NB4 (cell line): ENCODE measurements at regions not wholly inside any gene's neighbourhood (a gene's known extent, or its start where the extent isn't known, plus 50 kb on each side); places are given as distances from the start of the nearest gene placed in this dataset.

Source experiments
- DNase-seq: peaks from one replicate; pipeline ENCODE4 v3.0.0; 2010; ENCODE audit warnings: low read depth
- H3K4me3 ChIP-seq: one replicate; pipeline ENCODE4 v1.5.1; 2011; ENCODE audit warnings: mild to moderate bottlenecking, low read depth, low read length, moderate library complexity
- CTCF ChIP-seq: IDR thresholded peaks from one replicate; pipeline ENCODE4 v1.5.1; 2012; ENCODE audit warnings: low read depth, low read length
- MAX ChIP-seq: IDR thresholded peaks from 2 replicates; pipeline ENCODE4 v1.6.1; 2011; ENCODE audit warnings: low read depth, low read length
- MYC ChIP-seq: IDR thresholded peaks from 2 replicates; pipeline ENCODE4 v1.6.1; 2011; ENCODE audit warnings: low read depth, low read length
- POLR2A ChIP-seq: IDR thresholded peaks from 2 replicates; pipeline ENCODE4 v1.6.1; 2011; ENCODE audit warnings: mild to moderate bottlenecking; ENCODE audit not compliant: insufficient read length; ENCODE audit errors: extremely low read depth

- no peak for TF ChIP-seq POLR2A
- no peak for TF ChIP-seq MYC
- TF ChIP-seq CTCF = no peak
- TF ChIP-seq MAX = no peak
- no peak for DNase-seq
- H3K4me3 ChIP-seq = no peak overlapping the region
Measured at GRCh38 chr2:145138626-145139025, 618.7 kb upstream of the ZEB2 start.

GRCh38 chr2:145137901-145138300, 618.0 kb upstream of the ZEB2 start:
- TF ChIP-seq MYC = no peak
- no peak for TF ChIP-seq POLR2A
- TF ChIP-seq CTCF = no peak
- TF ChIP-seq MAX = no peak
- DNase-seq = no peak
- no peak overlapping the region for H3K4me3 ChIP-seq

- no peak overlapping the region for H3K4me3 ChIP-seq
- TF ChIP-seq MAX = no peak
- TF ChIP-seq MYC = no peak
- no peak for TF ChIP-seq POLR2A
- TF ChIP-seq CTCF = no peak
- no peak for DNase-seq
Measured at GRCh38 chr2:145137211-145137610, 617.3 kb upstream of the ZEB2 start.

- H3K4me3 ChIP-seq = no peak overlapping the region
- DNase-seq = no peak
- TF ChIP-seq MYC (no peak), CTCF (no peak), POLR2A (no peak), MAX (no peak)
Measured at GRCh38 chr2:145136702-145137101, 616.8 kb upstream of the ZEB2 start.

GRCh38 chr2:145126146-145126545, 606.2 kb upstream of the ZEB2 start:
- H3K4me3 ChIP-seq = no peak overlapping the region
- TF ChIP-seq CTCF = no peak
- TF ChIP-seq MYC = no peak
- TF ChIP-seq MAX = no peak
- TF ChIP-seq POLR2A = no peak
- DNase-seq = no peak

- no peak for DNase-seq
- no peak overlapping the region for H3K4me3 ChIP-seq
Measured at GRCh38 chr2:145124085-145124484, 604.2 kb upstream of the ZEB2 start.

More at GRCh38 chr2:145124085-145124484, 604.2 kb upstream of the ZEB2 start:
- TF ChIP-seq POLR2A (no peak), CTCF (no peak), MYC (no peak), MAX (no peak)
